ENCODE measurements at regions not wholly inside any gene's neighbourhood (a gene's known extent, or its start where the extent isn't known, plus 50 kb on each side); places are given as distances from the start of the nearest gene placed in this dataset.

DNA sequence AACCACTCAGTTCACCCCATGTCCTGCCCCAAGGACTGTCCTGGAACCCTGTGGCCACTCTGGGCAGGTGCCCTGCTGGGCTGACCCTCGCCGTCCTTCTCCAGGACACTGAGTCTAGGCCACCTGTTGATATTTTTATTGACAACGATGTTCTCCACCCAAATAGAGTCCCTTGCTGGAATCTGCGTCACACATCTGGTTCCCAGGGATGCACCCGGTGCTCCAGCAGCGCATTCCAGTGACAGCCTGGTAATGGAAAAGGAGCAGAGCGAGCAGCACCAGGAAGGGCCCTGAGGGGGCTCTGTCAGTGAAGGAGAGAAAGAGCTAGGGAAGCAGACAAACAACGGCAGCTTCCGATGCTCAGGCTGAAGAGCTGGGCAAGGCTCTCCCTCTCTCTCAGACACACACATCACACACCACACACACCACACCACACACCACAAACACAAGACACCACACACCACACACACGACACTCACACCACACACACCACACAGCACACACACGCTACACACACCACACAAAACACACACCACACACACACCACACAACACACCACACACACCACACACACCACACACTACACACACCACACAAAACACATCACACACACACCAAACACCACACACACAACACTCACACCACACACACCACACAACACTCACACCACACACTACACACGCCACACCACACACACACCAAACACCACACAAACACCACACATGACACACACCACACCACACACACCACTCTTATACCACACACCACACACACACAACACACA lies 117.9 kb upstream of the THBS2 start:
- TF ChIP-seq, protein P1, sequence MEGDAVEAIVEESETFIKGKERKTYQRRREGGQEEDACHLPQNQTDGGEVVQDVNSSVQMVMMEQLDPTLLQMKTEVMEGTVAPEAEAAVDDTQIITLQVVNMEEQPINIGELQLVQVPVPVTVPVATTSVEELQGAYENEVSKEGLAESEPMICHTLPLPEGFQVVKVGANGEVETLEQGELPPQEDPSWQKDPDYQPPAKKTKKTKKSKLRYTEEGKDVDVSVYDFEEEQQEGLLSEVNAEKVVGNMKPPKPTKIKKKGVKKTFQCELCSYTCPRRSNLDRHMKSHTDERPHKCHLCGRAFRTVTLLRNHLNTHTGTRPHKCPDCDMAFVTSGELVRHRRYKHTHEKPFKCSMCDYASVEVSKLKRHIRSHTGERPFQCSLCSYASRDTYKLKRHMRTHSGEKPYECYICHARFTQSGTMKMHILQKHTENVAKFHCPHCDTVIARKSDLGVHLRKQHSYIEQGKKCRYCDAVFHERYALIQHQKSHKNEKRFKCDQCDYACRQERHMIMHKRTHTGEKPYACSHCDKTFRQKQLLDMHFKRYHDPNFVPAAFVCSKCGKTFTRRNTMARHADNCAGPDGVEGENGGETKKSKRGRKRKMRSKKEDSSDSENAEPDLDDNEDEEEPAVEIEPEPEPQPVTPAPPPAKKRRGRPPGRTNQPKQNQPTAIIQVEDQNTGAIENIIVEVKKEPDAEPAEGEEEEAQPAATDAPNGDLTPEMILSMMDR (IDR thresholded peaks at IDR 0.05) = no peak
- no peak for TF ChIP-seq POLR2A (IDR thresholded peaks at IDR 0.05)

Data from esophagus squamous epithelium (tissue), 4 donors.